Caco-2 (cell line): ENCODE measurements at regions not wholly inside any gene's neighbourhood (a gene's known extent, or its start where the extent isn't known, plus 50 kb on each side); places are given as distances from the start of the nearest gene placed in this dataset.

ENCODE experiments used
- BruUV-seq: library from RNA; stranded (reverse); fragments of 400-500 nt; replicated peaks from 2 replicates; lab custom pipeline; 2021; lab: Mats Ljungman, UMichigan
- CTCF ChIA-PET: fragments of 300-600 bp; sonication (Branson Sonifier 250); formaldehyde crosslinking; loops from one replicate; lab custom pipeline; 2022; ENCODE audit warnings: antibody characterized with exemption; lab: Charles Lee
- POLR2A ChIA-PET: fragments of 300-600 bp; sonication (Branson Sonifier 250); formaldehyde crosslinking; loops from one replicate; lab custom pipeline; 2022; ENCODE audit warnings: antibody characterized with exemption; lab: Charles Lee
- DNase-seq, 2 experiments: peaks; one replicate each; pipeline versions ENCODE4 v3.0.0 to v3.0.0-alpha.2; 2020 to 2022
- H3K27me3 ChIP-seq: replicated peaks from 2 replicates; pipeline ENCODE4 v1.6.0; 2011; ENCODE audit warnings: low read length; ENCODE audit not compliant: control insufficient read depth, insufficient read depth
- H3K36me3 ChIP-seq: 2 replicates; pipeline ENCODE4 v1.5.1; 2011; ENCODE audit warnings: low read length; ENCODE audit not compliant: control insufficient read depth, insufficient read depth
- H3K4me1 ChIP-seq: fragments of 250-450 bp; sonication (Bioruptor Pico); 2 replicates; pipeline ENCODE4 v1.5.1; 2020; ENCODE audit warnings: mild to moderate bottlenecking
- H3K4me3 ChIP-seq: 2 replicates; pipeline ENCODE4 v1.5.1; 2011; ENCODE audit warnings: low read depth, mild to moderate bottlenecking, control low read depth, low read length
- H3K9me3 ChIP-seq: fragments of 250-450 bp; sonication (Bioruptor Pico); 2 replicates; pipeline ENCODE4 v1.5.1; 2020; ENCODE audit warnings: mild to moderate bottlenecking, moderate library complexity
- H3K27ac Mint-ChIP-seq: one replicate; pipeline ENCODE4 v1.8.0; 2022; ENCODE audit warnings: mixed read lengths; ENCODE audit not compliant: unreplicated experiment
- H3K27me3 Mint-ChIP-seq: one replicate; pipeline ENCODE4 v1.8.0; 2022; ENCODE audit warnings: mixed read lengths; ENCODE audit not compliant: insufficient read depth, unreplicated experiment
- H3K36me3 Mint-ChIP-seq: one replicate; pipeline ENCODE4 v1.8.0; 2022; ENCODE audit warnings: mild to moderate bottlenecking, mixed read lengths; ENCODE audit not compliant: insufficient read depth, unreplicated experiment
- H3K4me1 Mint-ChIP-seq: one replicate; pipeline ENCODE4 v1.8.0; 2022; ENCODE audit warnings: low read depth, mixed read lengths; ENCODE audit not compliant: unreplicated experiment
- H3K4me3 Mint-ChIP-seq: one replicate; pipeline ENCODE4 v1.8.0; 2022; ENCODE audit warnings: mild to moderate bottlenecking, moderate library complexity, mixed read lengths; ENCODE audit not compliant: unreplicated experiment
- H3K9me3 Mint-ChIP-seq: one replicate; pipeline ENCODE4 v1.8.0; 2022; ENCODE audit warnings: mixed read lengths; ENCODE audit not compliant: unreplicated experiment
- CTCF ChIP-seq, 2 experiments: fragments of 200-600 bp in 1 of 2; IDR thresholded peaks; 1 replicate in 1 of 2; 2 replicates in 1 of 2; pipeline versions ENCODE4 v1.5.1 to v1.8.0; 2011 to 2022; ENCODE audit warnings: antibody characterized with exemption in 1 of 2, control low read depth in 1 of 2, inconsistent platforms in 1 of 2, low read depth in 1 of 2, low read length in 1 of 2, mild to moderate bottlenecking in 1 of 2, moderate library complexity in 1 of 2; ENCODE audit not compliant: insufficient read depth in 1 of 2, severe bottlenecking in 1 of 2, unreplicated experiment in 1 of 2
- intact Hi-C: fragments of 100-400 bp; cut with micrococcal nuclease; formaldehyde crosslinking; loops from one replicate; pipeline ENCODE4 v1.10.0; 2022; ENCODE audit not compliant: unreplicated experiment

DNA sequence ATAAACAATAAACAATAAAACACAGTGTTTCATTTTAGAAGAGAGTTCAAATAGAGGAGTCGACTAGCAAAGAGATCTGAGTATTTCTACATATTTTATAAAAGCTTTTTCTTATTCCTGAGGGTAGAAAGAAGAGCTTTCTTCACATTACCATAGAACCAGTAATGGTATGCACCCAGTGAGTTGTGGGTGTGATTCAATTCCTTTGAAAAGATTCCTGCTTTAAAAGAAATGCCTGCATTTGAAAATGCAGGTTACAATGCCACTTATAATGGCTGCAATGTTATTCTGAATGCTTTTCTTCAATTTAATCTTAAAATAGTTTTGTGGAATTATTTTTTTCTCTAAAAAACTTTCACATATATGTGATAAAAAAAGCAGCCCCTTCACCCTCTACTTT, 178.1 kb downstream of the CDC14C start:
- 0 out of 2 replicates have a peak, but pooled peaks cover 2% of the 10 kb centered on the region for H3K9me3 ChIP-seq
- DNase-seq, result no peak
- no TSS peak for BruUV-seq
- intact Hi-C loops, result no loop called here
- H3K4me3 ChIP-seq, result no peak overlapping the region
- Mint-ChIP-seq H3K4me1 (no peaks in the 10 kb centered on the region), H3K9me3 (no peaks in the 10 kb centered on the region), H3K4me3 (no peak overlapping the region), H3K27me3 (peaks cover 5% of the 10 kb centered on the region), H3K36me3 (no peaks in the 10 kb centered on the region), H3K27ac (no peak overlapping the region)
- TF ChIP-seq CTCF (IDR thresholded peaks at IDR 0.05; ENCODE audit: insufficient read depth in 1 of 2, low read depth in 1 of 2, low read length in 1 of 2, severe bottlenecking in 1 of 2, unreplicated experiment in 1 of 2), result no peak
- CTCF ChIA-PET, result no interaction called here
- no peaks in the 10 kb centered on the region for H3K27me3 ChIP-seq
- no peaks in the 10 kb centered on the region for H3K4me1 ChIP-seq
- H3K36me3 ChIP-seq, result no peaks in the 10 kb centered on the region
- POLR2A ChIA-PET, result no interaction called here

DNA sequence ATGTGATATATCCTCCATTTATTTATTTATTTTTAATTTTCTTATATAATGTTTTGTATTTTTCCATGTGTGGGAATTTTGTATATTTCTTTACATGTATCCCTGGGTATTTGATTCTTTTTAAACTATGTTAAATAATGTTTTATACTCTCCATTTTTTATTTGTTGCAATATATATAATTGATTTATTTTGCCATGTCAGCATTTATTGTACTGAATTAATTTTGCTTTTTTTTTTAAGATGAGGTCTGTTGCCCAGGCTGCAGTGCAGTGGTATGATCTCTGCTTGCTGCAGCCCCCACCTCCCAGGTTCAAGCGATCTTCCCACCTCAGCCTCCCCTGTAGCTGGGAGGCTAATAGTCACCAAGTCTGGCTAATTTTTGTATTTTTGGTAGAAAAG, 187.4 kb downstream of the CDC14C start:
- CTCF ChIA-PET, result no interaction called here
- H3K4me1 ChIP-seq, result no peaks in the 10 kb centered on the region
- no peaks in the 10 kb centered on the region for H3K4me1 Mint-ChIP-seq

GRCh38 chr7:49112222-49112621, 187.9 kb downstream of the CDC14C start:
- H3K4me3 ChIP-seq, result no peak overlapping the region
- ChIA-PET POLR2A (no interaction called here), CTCF (no interaction called here)
- H3K36me3 ChIP-seq, result no peaks in the 10 kb centered on the region
- Mint-ChIP-seq H3K4me3 (no peak overlapping the region), H3K27me3 (peaks cover 2% of the 10 kb centered on the region), H3K36me3 (no peaks in the 10 kb centered on the region), H3K27ac (no peak overlapping the region), H3K9me3 (no peaks in the 10 kb centered on the region), H3K4me1 (no peaks in the 10 kb centered on the region)
- no peaks in the 10 kb centered on the region for H3K4me1 ChIP-seq
- no TSS peak for BruUV-seq
- no peak for DNase-seq
- intact Hi-C loops, result no loop called here
- no peak for TF ChIP-seq CTCF (IDR thresholded peaks at IDR 0.05; ENCODE audit: insufficient read depth in 1 of 2, low read depth in 1 of 2, low read length in 1 of 2, severe bottlenecking in 1 of 2, unreplicated experiment in 1 of 2)
- peaks cover 7% of the 10 kb centered on the region; the same call in 1 of the 2 replicates for H3K9me3 ChIP-seq
- H3K27me3 ChIP-seq, result no peaks in the 10 kb centered on the region

More for the DNA sequence above, 187.4 kb downstream of the CDC14C start:
- DNase-seq, result no peak
- Mint-ChIP-seq H3K36me3 (no peaks in the 10 kb centered on the region), H3K27ac (no peak overlapping the region), H3K27me3 (peaks cover 2% of the 10 kb centered on the region), H3K9me3 (no peaks in the 10 kb centered on the region), H3K4me3 (no peak overlapping the region)
- TF ChIP-seq CTCF (IDR thresholded peaks at IDR 0.05; ENCODE audit: insufficient read depth in 1 of 2, low read depth in 1 of 2, low read length in 1 of 2, severe bottlenecking in 1 of 2, unreplicated experiment in 1 of 2), result no peak
- H3K9me3 ChIP-seq, result peaks cover 7% of the 10 kb centered on the region; the same call in 1 of the 2 replicates
- intact Hi-C loops, result no loop called here
- POLR2A ChIA-PET, result no interaction called here
- H3K36me3 ChIP-seq, result no peaks in the 10 kb centered on the region
- H3K27me3 ChIP-seq, result no peaks in the 10 kb centered on the region
- no peak overlapping the region for H3K4me3 ChIP-seq
- no TSS peak for BruUV-seq
